ENCODE measurements at regions not wholly inside any gene's neighbourhood (a gene's known extent, or its start where the extent isn't known, plus 50 kb on each side); places are given as distances from the start of the nearest gene placed in this dataset.

DNA sequence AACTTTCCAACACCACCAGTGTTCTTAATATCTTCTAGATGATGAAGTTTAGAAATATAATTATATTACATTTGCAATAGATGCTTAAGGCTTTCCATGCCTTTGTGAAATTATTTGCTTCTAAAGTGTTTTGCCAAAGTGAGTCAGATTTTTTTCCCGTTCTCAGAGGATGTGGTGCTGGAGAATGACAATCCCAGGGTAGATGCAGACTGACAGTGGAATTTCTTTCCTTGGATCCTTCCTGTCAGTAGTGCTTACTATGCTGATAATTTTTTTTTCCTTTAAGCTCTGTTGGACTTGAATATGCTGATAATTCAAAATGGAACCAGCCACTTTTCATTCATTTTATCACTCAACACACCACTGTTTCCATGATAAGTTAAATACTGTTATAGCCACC is 59.9 kb upstream of the SOX4 start:
- no peaks in the 10 kb centered on the region for H3K4me1 Mint-ChIP-seq
- no peaks in the 10 kb centered on the region for H3K27me3 Mint-ChIP-seq
- H3K9me3 Mint-ChIP-seq = no peaks in the 10 kb centered on the region
- POLR2A ChIA-PET = no interaction called here
- no peak overlapping the region for H3K27ac Mint-ChIP-seq
- CTCF ChIA-PET = no interaction called here
- H3K4me3 Mint-ChIP-seq = no peak overlapping the region
- no peak for DNase-seq
- H3K36me3 Mint-ChIP-seq (ENCODE audit: low read depth) = no peaks in the 10 kb centered on the region

DNA sequence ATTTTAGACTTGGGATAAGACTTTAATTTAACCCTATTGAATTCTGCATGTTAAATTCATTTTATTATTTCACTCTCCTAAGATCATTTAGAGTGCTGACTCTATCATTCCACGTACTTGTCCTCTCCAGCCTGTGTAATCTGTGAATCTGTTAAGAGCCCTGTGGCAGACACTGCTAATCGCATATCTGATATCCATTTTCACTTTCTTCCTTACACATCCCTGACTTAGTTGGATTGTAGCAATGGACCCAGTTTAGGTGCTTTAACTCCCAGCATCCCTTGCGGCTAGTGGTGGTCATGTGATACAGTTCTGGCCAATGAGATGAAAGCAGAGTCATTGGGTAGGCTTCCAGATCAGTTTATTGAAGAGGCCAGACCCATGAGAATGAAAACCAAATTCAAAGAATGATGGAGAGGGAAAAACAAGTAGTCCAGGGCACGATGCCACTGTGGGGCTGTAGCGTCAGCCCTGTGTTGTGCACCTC is 57.2 kb upstream of the SOX4 start:
- ChIA-PET CTCF (no interaction called here), POLR2A (no interaction called here)
- no peak overlapping the region for H3K27ac Mint-ChIP-seq
- H3K36me3 Mint-ChIP-seq (ENCODE audit: low read depth) = no peaks in the 10 kb centered on the region
- H3K9me3 Mint-ChIP-seq = no peaks in the 10 kb centered on the region
- no peak for DNase-seq
- no peak overlapping the region for H3K4me3 Mint-ChIP-seq
- H3K27me3 Mint-ChIP-seq = peaks cover 6% of the 10 kb centered on the region
- H3K4me1 Mint-ChIP-seq = no peaks in the 10 kb centered on the region

DNA sequence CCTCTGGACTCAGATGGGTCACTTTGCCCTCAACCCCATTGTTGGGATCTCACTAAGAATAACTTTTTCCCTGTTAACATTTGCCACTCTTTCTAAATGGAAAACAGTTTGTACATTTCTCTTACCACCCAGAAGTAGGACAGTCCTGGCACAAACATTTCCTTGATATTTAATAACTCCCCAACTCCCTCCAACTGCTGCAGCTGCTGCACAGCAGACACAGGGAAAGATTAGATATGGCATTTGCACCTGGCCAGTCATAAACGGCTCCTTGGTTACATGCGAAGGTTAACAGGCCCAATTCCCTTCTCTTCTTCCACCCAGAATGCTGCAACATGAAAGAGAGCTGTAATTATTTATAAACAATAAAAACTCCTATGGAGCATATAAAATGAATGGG is 55.9 kb upstream of the SOX4 start:
- no peaks in the 10 kb centered on the region for H3K36me3 Mint-ChIP-seq (ENCODE audit: low read depth)
- no peak overlapping the region for H3K4me3 Mint-ChIP-seq
- no peaks in the 10 kb centered on the region for H3K9me3 Mint-ChIP-seq
- H3K4me1 Mint-ChIP-seq = no peaks in the 10 kb centered on the region
- H3K27me3 Mint-ChIP-seq = peaks cover 6% of the 10 kb centered on the region
- ChIA-PET POLR2A (interaction anchor here (0.7 kb wide), 1 partner anchor 9 kb away, joined by 3 read pairs; no protein-coding TSS in a partner anchor), CTCF (no interaction called here)
- DNase-seq = no peak
- H3K27ac Mint-ChIP-seq = no peak overlapping the region

DNA sequence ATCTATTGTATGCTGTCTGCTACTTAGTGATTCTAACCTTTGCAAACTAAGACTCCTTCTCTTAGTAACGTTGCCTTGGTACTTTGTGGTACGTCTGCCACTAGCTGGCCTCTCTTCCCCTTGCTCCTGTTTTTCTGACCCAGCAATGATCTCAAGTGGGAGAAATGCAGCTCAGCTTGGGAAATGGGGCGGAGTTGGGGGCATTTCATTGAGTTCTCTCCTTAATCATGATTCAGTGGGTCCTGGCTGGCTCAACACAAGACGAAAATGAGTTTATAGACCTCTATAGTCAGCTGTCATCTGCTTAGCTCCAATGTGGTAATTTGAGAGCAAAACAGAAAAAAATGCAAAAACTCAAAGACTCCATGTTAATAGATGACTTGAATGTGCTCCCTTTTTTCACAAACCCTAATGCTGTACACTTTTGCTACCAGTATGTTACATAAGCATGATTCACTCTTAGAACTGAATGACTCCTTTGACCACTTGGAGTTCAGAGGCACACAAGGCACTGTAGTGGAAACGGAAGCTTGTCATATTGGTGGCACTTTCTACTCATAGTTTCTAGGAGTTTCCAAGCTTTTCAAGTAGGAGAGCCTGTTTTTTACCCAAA is 55.3 kb upstream of the SOX4 start:
- Mint-ChIP-seq H3K9me3 (no peaks in the 10 kb centered on the region), H3K27ac (no peak overlapping the region), H3K4me1 (no peaks in the 10 kb centered on the region), H3K4me3 (no peak overlapping the region), H3K36me3 (ENCODE audit: low read depth) (no peaks in the 10 kb centered on the region), H3K27me3 (peaks cover 6% of the 10 kb centered on the region)
- ChIA-PET POLR2A (no interaction called here), CTCF (no interaction called here)
- no peak for DNase-seq

DNA sequence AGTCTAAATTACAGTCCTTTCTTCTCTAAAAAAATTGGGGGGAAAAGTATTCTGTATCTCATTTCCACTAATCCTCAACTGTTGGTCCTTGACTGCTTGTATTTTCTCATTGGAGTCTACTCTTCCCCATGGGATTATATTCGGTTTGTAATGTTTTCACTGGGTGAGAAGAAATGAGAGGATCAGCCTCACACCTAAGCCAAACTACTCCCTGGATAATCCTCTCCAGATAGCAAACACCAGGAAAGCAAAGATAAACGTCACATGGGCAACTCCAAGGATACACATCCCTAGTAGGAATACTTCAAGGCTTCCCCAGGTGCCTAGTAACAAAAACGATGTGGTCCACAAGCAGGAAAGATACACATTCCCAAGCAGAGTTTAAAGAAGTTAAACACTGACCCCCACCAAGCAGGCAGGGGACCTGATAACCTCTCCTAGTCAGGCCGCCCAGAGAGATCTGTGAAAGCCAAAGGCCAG is 53.9 kb upstream of the SOX4 start:
- peaks cover 6% of the 10 kb centered on the region for H3K27me3 Mint-ChIP-seq
- no peak for DNase-seq
- ChIA-PET CTCF (no interaction called here), POLR2A (no interaction called here)
- no peak overlapping the region for H3K4me3 Mint-ChIP-seq
- H3K4me1 Mint-ChIP-seq = no peaks in the 10 kb centered on the region
- no peak overlapping the region for H3K27ac Mint-ChIP-seq
- peaks cover 4% of the 10 kb centered on the region for H3K9me3 Mint-ChIP-seq
- H3K36me3 Mint-ChIP-seq (ENCODE audit: low read depth) = no peaks in the 10 kb centered on the region
